ENCODE measurements at regions not wholly inside any gene's neighbourhood (a gene's known extent, or its start where the extent isn't known, plus 50 kb on each side); places are given as distances from the start of the nearest gene placed in this dataset.

- Histone ChIP-seq H2AFZ (ENCODE audit: low read length) (no peak overlapping the region), H3K27me3 (ENCODE audit: insufficient read depth, low read length) (no peaks in the 10 kb centered on the region), H3K36me3 (ENCODE audit: insufficient read depth, low read length) (no peaks in the 10 kb centered on the region), H3K9ac (ENCODE audit: low read length) (no peak overlapping the region), H3F3A (ENCODE audit: insufficient read depth, low read length) (no peaks in the 10 kb centered on the region), H3K9me2 (ENCODE audit: low read depth, low read length) (no peaks in the 10 kb centered on the region), H3K4me1 (ENCODE audit: insufficient read depth, low read length, severe bottlenecking) (no peaks in the 10 kb centered on the region), H3K79me2 (ENCODE audit: insufficient read depth, low read length) (no peaks in the 10 kb centered on the region), H3K4me3 (ENCODE audit: low read depth, low read length, poor library complexity, severe bottlenecking) (no peak overlapping the region), H3K4me2 (ENCODE audit: low read length) (no peak overlapping the region), H4K20me1 (ENCODE audit: insufficient read depth, low read length) (no peaks in the 10 kb centered on the region), H3K9me3 (ENCODE audit: low read length) (no peaks in the 10 kb centered on the region), H3K27ac (ENCODE audit: low read depth, low read length, poor library complexity, severe bottlenecking) (no peak overlapping the region)
- TF ChIP-seq EZH2 (IDR thresholded peaks at IDR 0.05; ENCODE audit: borderline replicate concordance, low read length) = no peak
- no peak for TF ChIP-seq CTCF (IDR thresholded peaks at IDR 0.05; ENCODE audit: low read length)
These were observed 142.2 kb upstream of the KLF4 start for GRCh38 chr9:107631788-107632187.

GRCh38 chr9:107630156-107630555 is 140.6 kb upstream of the KLF4 start:
- Histone ChIP-seq H3K9me3 (ENCODE audit: low read length) (no peaks in the 10 kb centered on the region), H3F3A (ENCODE audit: insufficient read depth, low read length) (no peaks in the 10 kb centered on the region), H3K9ac (ENCODE audit: low read length) (no peak overlapping the region), H3K4me3 (ENCODE audit: low read depth, low read length, poor library complexity, severe bottlenecking) (no peak overlapping the region), H3K79me2 (ENCODE audit: insufficient read depth, low read length) (no peaks in the 10 kb centered on the region), H4K20me1 (ENCODE audit: insufficient read depth, low read length) (no peaks in the 10 kb centered on the region), H3K4me2 (ENCODE audit: low read length) (no peak overlapping the region), H3K9me2 (ENCODE audit: low read depth, low read length) (no peaks in the 10 kb centered on the region), H3K27ac (ENCODE audit: low read depth, low read length, poor library complexity, severe bottlenecking) (no peak overlapping the region), H3K27me3 (ENCODE audit: insufficient read depth, low read length) (no peaks in the 10 kb centered on the region), H3K36me3 (ENCODE audit: insufficient read depth, low read length) (no peaks in the 10 kb centered on the region), H3K4me1 (ENCODE audit: insufficient read depth, low read length, severe bottlenecking) (no peaks in the 10 kb centered on the region), H2AFZ (ENCODE audit: low read length) (no peak overlapping the region)
- no peak for TF ChIP-seq CTCF (IDR thresholded peaks at IDR 0.05; ENCODE audit: low read length)
- no peak for TF ChIP-seq EZH2 (IDR thresholded peaks at IDR 0.05; ENCODE audit: borderline replicate concordance, low read length)

- H2AFZ ChIP-seq (ENCODE audit: low read length) = no peak overlapping the region
- no peak overlapping the region for H3K9ac ChIP-seq (ENCODE audit: low read length)
- no peaks in the 10 kb centered on the region for H4K20me1 ChIP-seq (ENCODE audit: insufficient read depth, low read length)
- H3K9me3 ChIP-seq (ENCODE audit: low read length) = no peaks in the 10 kb centered on the region
- no peaks in the 10 kb centered on the region for H3K79me2 ChIP-seq (ENCODE audit: insufficient read depth, low read length)
- H3K27me3 ChIP-seq (ENCODE audit: insufficient read depth, low read length) = peaks cover 3% of the 10 kb centered on the region; the same call in 1 of the 2 replicates
- no peaks in the 10 kb centered on the region for H3F3A ChIP-seq (ENCODE audit: insufficient read depth, low read length)
- TF ChIP-seq CTCF (IDR thresholded peaks at IDR 0.05; ENCODE audit: low read length) = no peak
- no peak for TF ChIP-seq EZH2 (IDR thresholded peaks at IDR 0.05; ENCODE audit: borderline replicate concordance, low read length)
- H3K36me3 ChIP-seq (ENCODE audit: insufficient read depth, low read length) = no peaks in the 10 kb centered on the region
- no peak overlapping the region for H3K4me2 ChIP-seq (ENCODE audit: low read length)
- H3K4me1 ChIP-seq (ENCODE audit: insufficient read depth, low read length, severe bottlenecking) = no peaks in the 10 kb centered on the region
- H3K9me2 ChIP-seq (ENCODE audit: low read depth, low read length) = no peaks in the 10 kb centered on the region
- no peak overlapping the region for H3K27ac ChIP-seq (ENCODE audit: low read depth, low read length, poor library complexity, severe bottlenecking)
- H3K4me3 ChIP-seq (ENCODE audit: low read depth, low read length, poor library complexity, severe bottlenecking) = no peak overlapping the region
These were observed 138.9 kb upstream of the KLF4 start for GRCh38 chr9:107628444-107628843.

Measured in OCI-LY1 (cell line).